Peyer's patch (tissue), 4 donors: ENCODE measurements at regions not wholly inside any gene's neighbourhood (a gene's known extent, or its start where the extent isn't known, plus 50 kb on each side); places are given as distances from the start of the nearest gene placed in this dataset.

Experiments used
- CTCF ChIP-seq, 6 experiments: fragments of 450-650 bp in 4 of 6; fragments of 200-600 bp in 2 of 6; sonication (generic) in 1 of 6; IDR thresholded peaks; one replicate each; pipeline ENCODE4 v1.5.1; 2017 to 2019; ENCODE audit warnings: antibody characterized with exemption in 6 of 6, mild to moderate bottlenecking in 3 of 6, moderate library complexity in 1 of 6
- POLR2A ChIP-seq, 2 donors: fragments of 450-650 bp; IDR thresholded peaks; one replicate each; pipeline ENCODE4 v1.5.1; 2017; ENCODE audit warnings: antibody characterized with exemption in 2 of 2, mild to moderate bottlenecking in 2 of 2, moderate library complexity in 2 of 2

DNA sequence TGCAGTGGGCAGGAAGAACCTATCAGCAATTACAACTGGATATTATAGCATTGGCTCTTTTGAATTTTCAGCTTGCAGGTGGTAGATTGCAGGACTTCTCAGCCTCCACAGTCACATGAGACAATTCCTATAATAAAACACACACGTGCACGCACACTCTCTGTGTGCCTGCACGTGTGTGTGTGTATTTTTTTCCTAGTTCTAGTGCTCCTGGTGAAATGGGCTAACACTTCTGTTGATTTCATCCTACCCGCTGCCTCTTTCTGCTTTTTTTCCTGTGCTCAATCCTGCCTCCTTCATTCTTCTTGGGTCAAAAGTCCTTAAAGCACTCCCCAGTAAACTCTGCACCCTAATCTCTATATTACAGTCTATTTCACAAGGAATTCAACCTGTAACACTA, 320.1 kb downstream of the OSTF1 start:
- no peak for TF ChIP-seq CTCF (IDR thresholded peaks at IDR 0.05)
- no peak for TF ChIP-seq POLR2A (IDR thresholded peaks at IDR 0.05)
